ENCODE measurements at regions not wholly inside any gene's neighbourhood (a gene's known extent, or its start where the extent isn't known, plus 50 kb on each side); places are given as distances from the start of the nearest gene placed in this dataset.

- Histone ChIP-seq H3K14ac (ENCODE audit: low read length) (no peak overlapping the region), H3K36me3 (ENCODE audit: control insufficient read depth in 1 of 2, insufficient read depth in 2 of 2, low read length in 2 of 2) (no peaks in the 10 kb centered on the region), H3K27ac (ENCODE audit: low read depth, low read length) (no peak overlapping the region), H3K4me2 (ENCODE audit: low read length) (no peak overlapping the region), H2BK5ac (ENCODE audit: low read depth, low read length, poor library complexity) (no peak overlapping the region), H3K4me1 (ENCODE audit: control insufficient read depth in 1 of 2, insufficient read depth in 2 of 2, low read length in 2 of 2) (no peaks in the 10 kb centered on the region), H3K9me3 (ENCODE audit: insufficient read depth, low read depth, low read length) (no peaks in the 10 kb centered on the region), H3K9ac (ENCODE audit: low read length) (no peak overlapping the region), H3K4me3 (ENCODE audit: low read depth, low read length) (no peak overlapping the region), H3K4ac (ENCODE audit: low read depth, low read length) (no peak overlapping the region), H4K12ac (ENCODE audit: low read depth, low read length) (no peak overlapping the region), H2AFZ (ENCODE audit: insufficient read depth, low read length, poor library complexity) (no peak overlapping the region), H3K27me3 (ENCODE audit: insufficient read depth, low read length) (no peaks in the 10 kb centered on the region), H2BK120ac (ENCODE audit: insufficient read depth, low read length, poor library complexity) (no peak overlapping the region), H3K79me1 (ENCODE audit: low read length) (no peaks in the 10 kb centered on the region), H2BK12ac (ENCODE audit: low read length) (no peak overlapping the region), H3K79me2 (ENCODE audit: control insufficient read depth, insufficient read depth, low read length, poor library complexity) (no peaks in the 10 kb centered on the region), H2AK5ac (ENCODE audit: low read length) (no peak overlapping the region), H3K23ac (ENCODE audit: low read length) (no peak overlapping the region), H3K18ac (ENCODE audit: low read length) (no peak overlapping the region), H4K91ac (ENCODE audit: low read depth, low read length) (no peak overlapping the region), H4K8ac (ENCODE audit: low read depth, low read length) (no peak overlapping the region)
- DNase-seq, result no peak
Observed at GRCh38 chr4:19092797-19093196, 1071.2 kb upstream of the LCORL start.

GRCh38 chr4:19074036-19074435, 1052.5 kb upstream of the LCORL start:
- Histone ChIP-seq H4K8ac (ENCODE audit: low read depth, low read length) (no peak overlapping the region), H3K27me3 (ENCODE audit: insufficient read depth, low read length) (no peaks in the 10 kb centered on the region), H2BK12ac (ENCODE audit: low read length) (no peak overlapping the region), H3K79me2 (ENCODE audit: control insufficient read depth, insufficient read depth, low read length, poor library complexity) (no peaks in the 10 kb centered on the region), H3K14ac (ENCODE audit: low read length) (no peak overlapping the region), H4K91ac (ENCODE audit: low read depth, low read length) (no peak overlapping the region), H3K23ac (ENCODE audit: low read length) (no peak overlapping the region), H2BK120ac (ENCODE audit: insufficient read depth, low read length, poor library complexity) (no peak overlapping the region), H3K27ac (ENCODE audit: low read depth, low read length) (no peak overlapping the region), H4K12ac (ENCODE audit: low read depth, low read length) (no peak overlapping the region), H3K4ac (ENCODE audit: low read depth, low read length) (no peak overlapping the region), H3K9ac (ENCODE audit: low read length) (no peak overlapping the region), H3K36me3 (ENCODE audit: control insufficient read depth in 1 of 2, insufficient read depth in 2 of 2, low read length in 2 of 2) (no peaks in the 10 kb centered on the region), H3K4me1 (ENCODE audit: control insufficient read depth in 1 of 2, insufficient read depth in 2 of 2, low read length in 2 of 2) (no peaks in the 10 kb centered on the region), H2AK5ac (ENCODE audit: low read length) (no peak overlapping the region), H3K4me2 (ENCODE audit: low read length) (no peak overlapping the region), H3K79me1 (ENCODE audit: low read length) (no peaks in the 10 kb centered on the region), H3K18ac (ENCODE audit: low read length) (no peak overlapping the region), H2AFZ (ENCODE audit: insufficient read depth, low read length, poor library complexity) (no peak overlapping the region), H3K9me3 (ENCODE audit: insufficient read depth, low read depth, low read length) (no peaks in the 10 kb centered on the region), H2BK5ac (ENCODE audit: low read depth, low read length, poor library complexity) (no peak overlapping the region), H3K4me3 (ENCODE audit: low read depth, low read length) (no peak overlapping the region)
- WGBS (ENCODE audit: extremely low coverage, insufficient coverage, insufficient read length), result no CpG with 5 or more reads among the region's 2 CpGs
- DNase-seq, result no peak

- H3K4ac ChIP-seq (ENCODE audit: low read depth, low read length), result no peak overlapping the region
- no peak overlapping the region for H4K12ac ChIP-seq (ENCODE audit: low read depth, low read length)
- H3K4me3 ChIP-seq (ENCODE audit: low read depth, low read length), result no peak overlapping the region
- peaks cover 2% of the 10 kb centered on the region for H3K9me3 ChIP-seq (ENCODE audit: insufficient read depth, low read depth, low read length)
- no peak overlapping the region for H2AFZ ChIP-seq (ENCODE audit: insufficient read depth, low read length, poor library complexity)
- no peaks in the 10 kb centered on the region for H3K79me2 ChIP-seq (ENCODE audit: control insufficient read depth, insufficient read depth, low read length, poor library complexity)
- no peak overlapping the region for H2BK120ac ChIP-seq (ENCODE audit: insufficient read depth, low read length, poor library complexity)
- H3K18ac ChIP-seq (ENCODE audit: low read length), result no peak overlapping the region
- H3K14ac ChIP-seq (ENCODE audit: low read length), result no peak overlapping the region
- H3K27ac ChIP-seq (ENCODE audit: low read depth, low read length), result no peak overlapping the region
- H3K79me1 ChIP-seq (ENCODE audit: low read length), result no peaks in the 10 kb centered on the region
- H4K8ac ChIP-seq (ENCODE audit: low read depth, low read length), result no peak overlapping the region
- H2AK5ac ChIP-seq (ENCODE audit: low read length), result no peak overlapping the region
- H3K27me3 ChIP-seq (ENCODE audit: insufficient read depth, low read length), result no peaks in the 10 kb centered on the region
- no peak overlapping the region for H2BK5ac ChIP-seq (ENCODE audit: low read depth, low read length, poor library complexity)
- no peaks in the 10 kb centered on the region for H3K4me1 ChIP-seq (ENCODE audit: control insufficient read depth in 1 of 2, insufficient read depth in 2 of 2, low read length in 2 of 2)
- WGBS (ENCODE audit: extremely low coverage, insufficient coverage, insufficient read length), result no CpG with 5 or more reads among the region's 5 CpGs
- H3K4me2 ChIP-seq (ENCODE audit: low read length), result no peak overlapping the region
- no peak overlapping the region for H2BK12ac ChIP-seq (ENCODE audit: low read length)
- H4K91ac ChIP-seq (ENCODE audit: low read depth, low read length), result no peak overlapping the region
- no peak overlapping the region for H3K9ac ChIP-seq (ENCODE audit: low read length)
- no peak for DNase-seq
- H3K36me3 ChIP-seq (ENCODE audit: control insufficient read depth in 1 of 2, insufficient read depth in 2 of 2, low read length in 2 of 2), result no peaks in the 10 kb centered on the region
- no peak overlapping the region for H3K23ac ChIP-seq (ENCODE audit: low read length)
Observed at GRCh38 chr4:19063662-19064061, 1042.1 kb upstream of the LCORL start.

GRCh38 chr4:19054916-19055315, 1033.4 kb upstream of the LCORL start:
- Histone ChIP-seq H4K91ac (ENCODE audit: low read depth, low read length) (no peak overlapping the region), H3K4me3 (ENCODE audit: low read depth, low read length) (no peak overlapping the region), H2AK5ac (ENCODE audit: low read length) (no peak overlapping the region), H4K8ac (ENCODE audit: low read depth, low read length) (no peak overlapping the region), H3K4me2 (ENCODE audit: low read length) (no peak overlapping the region), H3K4me1 (ENCODE audit: control insufficient read depth in 1 of 2, insufficient read depth in 2 of 2, low read length in 2 of 2) (peaks cover 3 to 5% of the 10 kb centered on the region in 2 experiments), H3K23ac (ENCODE audit: low read length) (no peak overlapping the region), H3K79me1 (ENCODE audit: low read length) (no peaks in the 10 kb centered on the region), H2BK5ac (ENCODE audit: low read depth, low read length, poor library complexity) (no peak overlapping the region), H2BK12ac (ENCODE audit: low read length) (no peak overlapping the region), H3K27me3 (ENCODE audit: insufficient read depth, low read length) (no peaks in the 10 kb centered on the region), H2AFZ (ENCODE audit: insufficient read depth, low read length, poor library complexity) (no peak overlapping the region), H3K4ac (ENCODE audit: low read depth, low read length) (no peak overlapping the region), H4K12ac (ENCODE audit: low read depth, low read length) (no peak overlapping the region), H3K14ac (ENCODE audit: low read length) (no peak overlapping the region), H3K36me3 (ENCODE audit: control insufficient read depth in 1 of 2, insufficient read depth in 2 of 2, low read length in 2 of 2) (no peaks in the 10 kb centered on the region), H3K18ac (ENCODE audit: low read length) (no peak overlapping the region), H2BK120ac (ENCODE audit: insufficient read depth, low read length, poor library complexity) (no peak overlapping the region), H3K9me3 (ENCODE audit: insufficient read depth, low read depth, low read length) (no peaks in the 10 kb centered on the region), H3K79me2 (ENCODE audit: control insufficient read depth, insufficient read depth, low read length, poor library complexity) (no peaks in the 10 kb centered on the region), H3K27ac (ENCODE audit: low read depth, low read length) (no peak overlapping the region), H3K9ac (ENCODE audit: low read length) (no peak overlapping the region)
- DNase-seq, result no peak
- WGBS (ENCODE audit: extremely low coverage, insufficient coverage, insufficient read length), result no CpG with 5 or more reads among the region's 1 CpG
